Loucy (cell line): ENCODE measurements at regions not wholly inside any gene's neighbourhood (a gene's known extent, or its start where the extent isn't known, plus 50 kb on each side); places are given as distances from the start of the nearest gene placed in this dataset.
"Not testable (repeated sequence)": the region's sequence is repeated elsewhere in the genome, so short reads cannot be mapped to it uniquely, and the experiment has no call there.

ENCODE experiments used
- EZH2phosphoT487 ChIP-seq: fragments of 200-600 bp; IDR thresholded peaks from 2 replicates; pipeline ENCODE4 v1.6.1; 2018; ENCODE audit warnings: antibody characterized with exemption, mild to moderate bottlenecking, moderate library complexity, borderline replicate concordance
- TF ChIP-seq, protein P1 (sequence below): fragments of 200-600 bp; sonication (generic); conservative IDR thresholded peaks from 2 replicates; pipeline ENCODE4 v1.5.1; 2014; ENCODE audit warnings: mild to moderate bottlenecking, antibody characterized with exemption, low read length

DNA sequence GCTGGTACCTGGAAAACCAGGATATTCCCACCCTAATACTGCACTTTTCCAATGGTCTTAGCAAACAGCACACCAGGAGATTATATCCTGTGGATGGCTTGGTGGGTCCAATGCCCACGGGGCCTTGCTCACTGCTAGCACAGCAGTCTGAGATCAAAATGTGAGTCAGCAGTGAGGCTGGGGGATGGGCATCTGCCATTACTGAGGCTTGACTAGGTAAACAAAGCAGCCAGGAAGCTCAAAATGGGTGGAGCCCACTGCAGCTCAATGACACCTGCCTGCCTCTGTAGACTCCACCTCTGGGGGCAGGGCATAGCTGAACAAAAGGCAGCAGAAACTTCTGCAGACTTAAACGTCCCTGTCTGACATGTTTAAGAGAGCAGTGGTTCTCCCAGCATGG is 285.9 kb upstream of the TRPM3 start:
- TF ChIP-seq, protein P1, sequence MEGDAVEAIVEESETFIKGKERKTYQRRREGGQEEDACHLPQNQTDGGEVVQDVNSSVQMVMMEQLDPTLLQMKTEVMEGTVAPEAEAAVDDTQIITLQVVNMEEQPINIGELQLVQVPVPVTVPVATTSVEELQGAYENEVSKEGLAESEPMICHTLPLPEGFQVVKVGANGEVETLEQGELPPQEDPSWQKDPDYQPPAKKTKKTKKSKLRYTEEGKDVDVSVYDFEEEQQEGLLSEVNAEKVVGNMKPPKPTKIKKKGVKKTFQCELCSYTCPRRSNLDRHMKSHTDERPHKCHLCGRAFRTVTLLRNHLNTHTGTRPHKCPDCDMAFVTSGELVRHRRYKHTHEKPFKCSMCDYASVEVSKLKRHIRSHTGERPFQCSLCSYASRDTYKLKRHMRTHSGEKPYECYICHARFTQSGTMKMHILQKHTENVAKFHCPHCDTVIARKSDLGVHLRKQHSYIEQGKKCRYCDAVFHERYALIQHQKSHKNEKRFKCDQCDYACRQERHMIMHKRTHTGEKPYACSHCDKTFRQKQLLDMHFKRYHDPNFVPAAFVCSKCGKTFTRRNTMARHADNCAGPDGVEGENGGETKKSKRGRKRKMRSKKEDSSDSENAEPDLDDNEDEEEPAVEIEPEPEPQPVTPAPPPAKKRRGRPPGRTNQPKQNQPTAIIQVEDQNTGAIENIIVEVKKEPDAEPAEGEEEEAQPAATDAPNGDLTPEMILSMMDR, result not testable (repeated sequence)
- not testable (repeated sequence) for TF ChIP-seq EZH2phosphoT487
